ENCODE measurements at regions not wholly inside any gene's neighbourhood (a gene's known extent, or its start where the extent isn't known, plus 50 kb on each side); places are given as distances from the start of the nearest gene placed in this dataset.

DNA sequence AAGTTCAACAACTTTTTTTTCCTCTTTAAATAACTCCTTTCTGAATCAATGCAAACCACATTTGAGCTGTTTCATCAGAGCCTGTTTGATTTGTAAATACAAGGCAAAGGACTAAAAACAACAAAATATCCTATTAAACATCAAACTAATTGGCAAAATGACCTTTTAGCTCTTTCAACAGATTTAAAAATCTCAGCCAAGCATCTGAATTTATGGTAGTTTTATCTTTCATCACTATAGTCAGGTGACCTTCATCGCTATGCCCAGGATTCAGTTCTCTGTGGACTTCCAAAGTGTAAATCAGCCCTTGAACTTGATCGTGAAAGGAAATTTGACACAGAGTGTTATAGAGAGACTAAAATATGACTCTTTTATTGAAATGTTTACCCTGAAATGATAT is 1554.5 kb upstream of the FLRT2 start:
- TF ChIP-seq, protein P1, sequence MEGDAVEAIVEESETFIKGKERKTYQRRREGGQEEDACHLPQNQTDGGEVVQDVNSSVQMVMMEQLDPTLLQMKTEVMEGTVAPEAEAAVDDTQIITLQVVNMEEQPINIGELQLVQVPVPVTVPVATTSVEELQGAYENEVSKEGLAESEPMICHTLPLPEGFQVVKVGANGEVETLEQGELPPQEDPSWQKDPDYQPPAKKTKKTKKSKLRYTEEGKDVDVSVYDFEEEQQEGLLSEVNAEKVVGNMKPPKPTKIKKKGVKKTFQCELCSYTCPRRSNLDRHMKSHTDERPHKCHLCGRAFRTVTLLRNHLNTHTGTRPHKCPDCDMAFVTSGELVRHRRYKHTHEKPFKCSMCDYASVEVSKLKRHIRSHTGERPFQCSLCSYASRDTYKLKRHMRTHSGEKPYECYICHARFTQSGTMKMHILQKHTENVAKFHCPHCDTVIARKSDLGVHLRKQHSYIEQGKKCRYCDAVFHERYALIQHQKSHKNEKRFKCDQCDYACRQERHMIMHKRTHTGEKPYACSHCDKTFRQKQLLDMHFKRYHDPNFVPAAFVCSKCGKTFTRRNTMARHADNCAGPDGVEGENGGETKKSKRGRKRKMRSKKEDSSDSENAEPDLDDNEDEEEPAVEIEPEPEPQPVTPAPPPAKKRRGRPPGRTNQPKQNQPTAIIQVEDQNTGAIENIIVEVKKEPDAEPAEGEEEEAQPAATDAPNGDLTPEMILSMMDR (IDR thresholded peaks at IDR 0.05): no peak
- TF ChIP-seq EP300 (IDR thresholded peaks at IDR 0.05) (no peak), POLR2A (IDR thresholded peaks at IDR 0.05) (no peak)

All from ovary (tissue), 3 donors.